ENCODE measurements at regions not wholly inside any gene's neighbourhood (a gene's known extent, or its start where the extent isn't known, plus 50 kb on each side); places are given as distances from the start of the nearest gene placed in this dataset.

- intact Hi-C loops (cut with micrococcal nuclease), result no loop called here
- H3K9me3 Mint-ChIP-seq, result peaks cover 0 to 11% (median 3%) of the 10 kb centered on the region in 8 donors
- no peaks in the 10 kb centered on the region for H3K36me3 Mint-ChIP-seq
- H3K9me3 ChIP-seq (ENCODE audit: control insufficient read depth in 1 of 2, low read length in 2 of 2), result no peaks in the 10 kb centered on the region
- no peaks in the 10 kb centered on the region for H3K27me3 ChIP-seq (ENCODE audit: insufficient read depth, low read length)
- H3K27ac ChIP-seq (ENCODE audit: low read depth, low read length), result no peak overlapping the region
- ChIA-PET CTCF (ENCODE audit: partially characterized antibody) (no interaction called here), POLR2A (ENCODE audit: partially characterized antibody) (no interaction called here)
- no peak overlapping the region for H3K4me3 Mint-ChIP-seq
- H3K36me3 ChIP-seq (ENCODE audit: insufficient read depth, low read length), result no peaks in the 10 kb centered on the region
- H3K4me1 Mint-ChIP-seq, result no peaks in the 10 kb centered on the region
- no peaks in the 10 kb centered on the region for H3K4me1 ChIP-seq (ENCODE audit: insufficient read depth, low read length)
- H3K27ac Mint-ChIP-seq, result no peak overlapping the region
- no peak overlapping the region for H3K4me3 ChIP-seq (ENCODE audit: low read length in 2 of 2)
- DNase-seq, result no peak
- H3K27me3 Mint-ChIP-seq, result no peaks in the 10 kb centered on the region
Observed at GRCh38 chr11:80009081-80009480, 568.3 kb upstream of the TENM4 start.

DNA sequence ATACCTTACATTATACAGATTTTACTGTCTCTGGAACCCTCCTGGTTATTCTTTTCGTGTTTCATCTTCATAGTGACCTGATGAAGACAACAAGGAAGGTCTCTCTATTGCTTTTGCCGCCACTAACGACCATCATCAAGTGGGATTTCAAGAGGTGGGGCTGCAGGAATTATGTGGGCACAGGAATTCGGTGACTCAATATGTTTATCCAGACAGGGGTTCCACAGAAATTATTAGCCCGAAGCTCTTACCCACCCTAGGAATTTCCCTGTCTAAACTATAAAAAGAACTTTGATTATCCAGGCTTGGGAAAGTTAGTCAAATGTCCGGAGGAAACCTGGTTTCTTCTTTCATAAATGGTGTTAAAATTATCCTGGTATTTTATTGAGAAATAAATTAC is 566.8 kb upstream of the TENM4 start:
- H3K27me3 Mint-ChIP-seq, result no peaks in the 10 kb centered on the region
- H3K4me1 Mint-ChIP-seq, result no peaks in the 10 kb centered on the region
- Histone ChIP-seq H3K36me3 (ENCODE audit: insufficient read depth, low read length) (no peaks in the 10 kb centered on the region), H3K27me3 (ENCODE audit: insufficient read depth, low read length) (no peaks in the 10 kb centered on the region), H3K9me3 (ENCODE audit: control insufficient read depth in 1 of 2, low read length in 2 of 2) (no peaks in the 10 kb centered on the region), H3K4me1 (ENCODE audit: insufficient read depth, low read length) (no peaks in the 10 kb centered on the region), H3K27ac (ENCODE audit: low read depth, low read length) (no peak overlapping the region), H3K4me3 (ENCODE audit: low read length in 2 of 2) (no peak overlapping the region)
- H3K27ac Mint-ChIP-seq, result no peak overlapping the region
- peaks cover 0 to 11% (median 3%) of the 10 kb centered on the region in 8 donors for H3K9me3 Mint-ChIP-seq
- H3K36me3 Mint-ChIP-seq, result no peaks in the 10 kb centered on the region
- intact Hi-C loops (cut with micrococcal nuclease), result no loop called here
- DNase-seq, result no peak
- ChIA-PET POLR2A (ENCODE audit: partially characterized antibody) (no interaction called here), CTCF (ENCODE audit: partially characterized antibody) (no interaction called here)
- H3K4me3 Mint-ChIP-seq, result no peak overlapping the region

- no peak for DNase-seq
- Histone ChIP-seq H3K4me1 (ENCODE audit: insufficient read depth, low read length) (no peaks in the 10 kb centered on the region), H3K9me3 (ENCODE audit: control insufficient read depth in 1 of 2, low read length in 2 of 2) (no peaks in the 10 kb centered on the region), H3K4me3 (ENCODE audit: low read length in 2 of 2) (no peak overlapping the region), H3K27me3 (ENCODE audit: insufficient read depth, low read length) (no peaks in the 10 kb centered on the region), H3K36me3 (ENCODE audit: insufficient read depth, low read length) (no peaks in the 10 kb centered on the region), H3K27ac (ENCODE audit: low read depth, low read length) (no peak overlapping the region)
- H3K9me3 Mint-ChIP-seq, result peaks cover 0 to 8% (median 3%) of the 10 kb centered on the region in 8 donors
- intact Hi-C loops (cut with micrococcal nuclease), result no loop called here
- H3K4me1 Mint-ChIP-seq, result no peaks in the 10 kb centered on the region
- no peak overlapping the region for H3K27ac Mint-ChIP-seq
- no peaks in the 10 kb centered on the region for H3K27me3 Mint-ChIP-seq
- ChIA-PET CTCF (ENCODE audit: partially characterized antibody) (no interaction called here), POLR2A (ENCODE audit: partially characterized antibody) (no interaction called here)
- H3K36me3 Mint-ChIP-seq, result no peaks in the 10 kb centered on the region
- H3K4me3 Mint-ChIP-seq, result no peak overlapping the region
Observed at GRCh38 chr11:79990141-79990540, 549.3 kb upstream of the TENM4 start.

- intact Hi-C loops (cut with micrococcal nuclease), result loop anchor here (10.0 kb wide), 1 partner anchor 57 kb away; no protein-coding TSS in a partner anchor
- Mint-ChIP-seq H3K36me3 (no peaks in the 10 kb centered on the region), H3K9me3 (peaks cover 0 to 11% (median 5%) of the 10 kb centered on the region in 8 donors), H3K27ac (no peak overlapping the region), H3K4me1 (no peaks in the 10 kb centered on the region), H3K27me3 (no peaks in the 10 kb centered on the region), H3K4me3 (no peak overlapping the region)
- H3K27ac ChIP-seq (ENCODE audit: low read depth, low read length), result no peak overlapping the region
- CTCF ChIA-PET (ENCODE audit: partially characterized antibody), result no interaction called here
- no peaks in the 10 kb centered on the region for H3K36me3 ChIP-seq (ENCODE audit: insufficient read depth, low read length)
- H3K4me3 ChIP-seq (ENCODE audit: low read length in 2 of 2), result no peak overlapping the region
- POLR2A ChIA-PET (ENCODE audit: partially characterized antibody), result no interaction called here
- no peaks in the 10 kb centered on the region for H3K9me3 ChIP-seq (ENCODE audit: control insufficient read depth in 1 of 2, low read length in 2 of 2)
- H3K27me3 ChIP-seq (ENCODE audit: insufficient read depth, low read length), result no peaks in the 10 kb centered on the region
- no peak for DNase-seq
- H3K4me1 ChIP-seq (ENCODE audit: insufficient read depth, low read length), result no peaks in the 10 kb centered on the region
Observed at GRCh38 chr11:79982185-79982584, 541.4 kb upstream of the TENM4 start.

DNA sequence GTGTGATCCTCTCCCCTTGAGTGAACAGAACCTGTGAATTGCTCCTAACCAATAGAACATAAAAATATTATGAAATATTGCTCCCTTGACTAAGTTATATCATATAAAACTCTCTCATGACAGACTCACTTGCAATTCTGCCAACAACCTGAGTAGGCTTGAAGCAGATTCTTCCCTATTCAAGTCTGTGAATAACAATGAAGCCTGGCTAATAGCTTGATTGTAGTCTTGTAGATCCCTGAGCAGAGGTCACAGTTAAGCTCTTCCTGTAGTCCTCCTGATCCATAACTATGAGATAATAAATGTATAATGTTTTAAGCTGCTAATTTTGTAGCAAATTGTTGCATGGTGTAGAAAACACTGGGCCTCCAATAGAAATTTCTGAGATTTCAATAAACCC is 540.1 kb upstream of the TENM4 start:
- Histone ChIP-seq H3K27me3 (ENCODE audit: insufficient read depth, low read length) (no peaks in the 10 kb centered on the region), H3K4me1 (ENCODE audit: insufficient read depth, low read length) (no peaks in the 10 kb centered on the region), H3K9me3 (ENCODE audit: control insufficient read depth in 1 of 2, low read length in 2 of 2) (no peaks in the 10 kb centered on the region), H3K36me3 (ENCODE audit: insufficient read depth, low read length) (no peaks in the 10 kb centered on the region), H3K4me3 (ENCODE audit: low read length in 2 of 2) (no peak overlapping the region), H3K27ac (ENCODE audit: low read depth, low read length) (no peak overlapping the region)
- H3K27ac Mint-ChIP-seq, result no peak overlapping the region
- no peak for DNase-seq
- no peaks in the 10 kb centered on the region for H3K36me3 Mint-ChIP-seq
- no peaks in the 10 kb centered on the region for H3K27me3 Mint-ChIP-seq
- ChIA-PET POLR2A (ENCODE audit: partially characterized antibody) (no interaction called here), CTCF (ENCODE audit: partially characterized antibody) (no interaction called here)
- no peak overlapping the region for H3K4me3 Mint-ChIP-seq
- intact Hi-C loops (cut with micrococcal nuclease), result loop anchor here (10.0 kb wide), 1 partner anchor 56 kb away; no protein-coding TSS in a partner anchor
- peaks cover 0 to 11% (median 5%) of the 10 kb centered on the region in 8 donors for H3K9me3 Mint-ChIP-seq
- no peaks in the 10 kb centered on the region for H3K4me1 Mint-ChIP-seq

GRCh38 chr11:79973721-79974617 is 533.1 kb upstream of the TENM4 start:
- Mint-ChIP-seq H3K36me3 (no peaks in the 10 kb centered on the region), H3K4me1 (no peaks in the 10 kb centered on the region), H3K9me3 (peaks cover 0 to 12% (median 4%) of the 10 kb centered on the region in 8 donors), H3K27me3 (no peaks in the 10 kb centered on the region), H3K27ac (no peak overlapping the region), H3K4me3 (no peak overlapping the region)
- Histone ChIP-seq H3K27me3 (ENCODE audit: insufficient read depth, low read length) (no peaks in the 10 kb centered on the region), H3K27ac (ENCODE audit: low read depth, low read length) (no peak overlapping the region), H3K4me1 (ENCODE audit: insufficient read depth, low read length) (no peaks in the 10 kb centered on the region), H3K4me3 (ENCODE audit: low read length in 2 of 2) (no peak overlapping the region), H3K36me3 (ENCODE audit: insufficient read depth, low read length) (no peaks in the 10 kb centered on the region), H3K9me3 (ENCODE audit: control insufficient read depth in 1 of 2, low read length in 2 of 2) (no peaks in the 10 kb centered on the region)
- intact Hi-C loops (cut with micrococcal nuclease), result no loop called here
- CTCF ChIA-PET (ENCODE audit: partially characterized antibody), result no interaction called here
- DNase-seq, result no peak
- POLR2A ChIA-PET (ENCODE audit: partially characterized antibody), result no interaction called here

- H3K27ac Mint-ChIP-seq, result no peak overlapping the region
- ChIA-PET CTCF (ENCODE audit: partially characterized antibody) (no interaction called here), POLR2A (ENCODE audit: partially characterized antibody) (no interaction called here)
- Histone ChIP-seq H3K4me3 (ENCODE audit: low read length in 2 of 2) (no peak overlapping the region), H3K9me3 (ENCODE audit: control insufficient read depth in 1 of 2, low read length in 2 of 2) (no peaks in the 10 kb centered on the region), H3K27me3 (ENCODE audit: insufficient read depth, low read length) (no peaks in the 10 kb centered on the region), H3K27ac (ENCODE audit: low read depth, low read length) (no peak overlapping the region), H3K36me3 (ENCODE audit: insufficient read depth, low read length) (no peaks in the 10 kb centered on the region), H3K4me1 (ENCODE audit: insufficient read depth, low read length) (no peaks in the 10 kb centered on the region)
- no peak for DNase-seq
- intact Hi-C loops (cut with micrococcal nuclease), result no loop called here
- peaks cover 0 to 16% (median 5%) of the 10 kb centered on the region in 8 donors for H3K9me3 Mint-ChIP-seq
- no peaks in the 10 kb centered on the region for H3K36me3 Mint-ChIP-seq
- no peak overlapping the region for H3K4me3 Mint-ChIP-seq
- no peaks in the 10 kb centered on the region for H3K27me3 Mint-ChIP-seq
- H3K4me1 Mint-ChIP-seq, result no peaks in the 10 kb centered on the region
Observed at GRCh38 chr11:79971255-79971654, 530.4 kb upstream of the TENM4 start.

All from CD4-positive, alpha-beta memory T cell (primary cell).